CD4-positive, alpha-beta T cell (primary cell): ENCODE measurements at regions not wholly inside any gene's neighbourhood (a gene's known extent, or its start where the extent isn't known, plus 50 kb on each side); places are given as distances from the start of the nearest gene placed in this dataset.

Source experiments
- ATAC-seq: fragments of 200-7000 bp; cut with Tn5 transposase; one replicate; pipeline ENCODE4 v1.10.0; 2022; ENCODE audit warnings: mild to moderate bottlenecking; ENCODE audit not compliant: poor library complexity
- CTCF ChIA-PET: fragments of 350-600 bp; sonication (Branson Sonifier 250); formaldehyde crosslinking; loops from one replicate; lab custom pipeline; 2021; ENCODE audit warnings: antibody characterized with exemption, inconsistent platforms; lab: Charles Lee
- POLR2A ChIA-PET: fragments of 350-600 bp; sonication (Branson Sonifier 250); formaldehyde crosslinking; loops from one replicate; lab custom pipeline; 2021; ENCODE audit warnings: antibody characterized with exemption, inconsistent platforms; lab: Charles Lee
- DNase-seq, 14 experiments: peaks; one replicate each; pipeline ENCODE4 v3.0.0-alpha.2; 2013 to 2020; ENCODE audit warnings: mixed read lengths in 2 of 14
- H3K27ac ChIP-seq, 2 donors: one replicate each; pipeline versions ENCODE4 v1.5.1 to v1.7.0; 2013; ENCODE audit warnings: low read length in 2 of 2, low read depth in 1 of 2, mild to moderate bottlenecking in 1 of 2
- H3K27me3 ChIP-seq, 2 experiments: 1 replicate in 1 of 2; 2 replicates in 1 of 2; pipeline versions ENCODE4 v1.6.1 to v1.7.0; 2013; ENCODE audit warnings: low read length in 2 of 2, control low read depth in 1 of 2, mild to moderate bottlenecking in 1 of 2, moderate library complexity in 1 of 2; ENCODE audit not compliant: insufficient read depth in 2 of 2, control insufficient read depth in 1 of 2
- H3K36me3 ChIP-seq: one replicate; pipeline ENCODE4 v1.6.1; 2013; ENCODE audit warnings: low read length, control low read depth; ENCODE audit not compliant: insufficient read depth
- H3K4me1 ChIP-seq: one replicate; pipeline ENCODE4 v1.6.1; 2013; ENCODE audit warnings: low read length, control low read depth; ENCODE audit not compliant: insufficient read depth
- H3K4me3 ChIP-seq: one replicate; pipeline ENCODE4 v1.5.1; 2013; ENCODE audit warnings: mild to moderate bottlenecking, low read length, moderate library complexity
- H3K9me3 ChIP-seq, 2 experiments: 1 replicate in 1 of 2; 2 replicates in 1 of 2; pipeline versions ENCODE4 v1.6.1 to v1.7.0; 2013; ENCODE audit warnings: low read length in 2 of 2, mild to moderate bottlenecking in 2 of 2, control low read depth in 1 of 2, moderate library complexity in 1 of 2; ENCODE audit not compliant: control insufficient read depth in 1 of 2, insufficient read depth in 1 of 2
- H3K27ac Mint-ChIP-seq: one replicate; pipeline ENCODE4 v1.8.0; 2020; ENCODE audit warnings: mixed read lengths
- H3K27me3 Mint-ChIP-seq: one replicate; pipeline ENCODE4 v1.8.0; 2021; ENCODE audit warnings: mixed read lengths
- H3K36me3 Mint-ChIP-seq: one replicate; pipeline ENCODE4 v1.8.0; 2021; ENCODE audit warnings: low read depth, mixed read lengths
- H3K4me1 Mint-ChIP-seq: one replicate; pipeline ENCODE4 v1.8.0; 2021; ENCODE audit warnings: low read depth, mixed read lengths
- H3K4me3 Mint-ChIP-seq: one replicate; pipeline ENCODE4 v1.8.0; 2020; ENCODE audit warnings: mild to moderate bottlenecking, mixed read lengths
- H3K9me3 Mint-ChIP-seq: one replicate; pipeline ENCODE4 v1.8.0; 2020; ENCODE audit warnings: mixed read lengths
- CTCF ChIP-seq: fragments of 200-600 bp; IDR thresholded peaks from one replicate; pipeline ENCODE4 v1.8.0; 2022; ENCODE audit warnings: antibody characterized with exemption, mild to moderate bottlenecking
- intact Hi-C, 2 experiments: fragments of 100-400 bp; cut with DNase I in 1 of 2; cut with micrococcal nuclease in 1 of 2; formaldehyde crosslinking; loops; one replicate each; pipeline versions ENCODE4 v1.15.1 to v1.9.0; 2023 to 2025; cut with DNase I, micrococcal nuclease

GRCh38 chr20:50438986-50439407 lies 71.2 kb upstream of the PTPN1 start:
- ATAC-seq (no peak), DNase-seq (peak in 2 of 14 experiments; percentile 36 to 62)
- Histone ChIP-seq H3K9me3 (peaks cover 0 to 11% of the 10 kb centered on the region in 2 experiments), H3K27ac (no peak overlapping the region), H3K4me1 (no peaks in the 10 kb centered on the region), H3K27me3 (no peaks in the 10 kb centered on the region), H3K36me3 (no peaks in the 10 kb centered on the region), H3K4me3 (no peak overlapping the region)
- Mint-ChIP-seq H3K9me3 (no peaks in the 10 kb centered on the region), H3K27me3 (no peaks in the 10 kb centered on the region), H3K36me3 (no peaks in the 10 kb centered on the region), H3K4me1 (no peaks in the 10 kb centered on the region), H3K27ac (no peak overlapping the region), H3K4me3 (no peak overlapping the region)
- intact Hi-C loops, result loop anchor here in 1 of 2 experiments (10.0 kb wide), 1 partner anchor 54 kb away; no protein-coding TSS in a partner anchor
- ChIA-PET POLR2A (no interaction called here), CTCF (no interaction called here)
- TF ChIP-seq CTCF, result no peak

- no peaks in the 10 kb centered on the region for H3K36me3 Mint-ChIP-seq
- H3K4me1 Mint-ChIP-seq, result no peaks in the 10 kb centered on the region
- no peak overlapping the region for H3K4me3 Mint-ChIP-seq
- ChIA-PET POLR2A (no interaction called here), CTCF (no interaction called here)
- H3K4me1 ChIP-seq, result no peaks in the 10 kb centered on the region
- H3K27me3 Mint-ChIP-seq, result no peaks in the 10 kb centered on the region
- no peaks in the 10 kb centered on the region for H3K9me3 Mint-ChIP-seq
- intact Hi-C loops, result loop anchor here in 1 of 2 experiments (10.0 kb wide), 1 partner anchor 55 kb away; no protein-coding TSS in a partner anchor
- DNase-seq (no peak), ATAC-seq (no peak)
- H3K36me3 ChIP-seq, result no peaks in the 10 kb centered on the region
- H3K4me3 ChIP-seq, result no peak overlapping the region
- TF ChIP-seq CTCF, result no peak
- peaks cover 0 to 11% of the 10 kb centered on the region in 2 experiments for H3K9me3 ChIP-seq
- H3K27ac Mint-ChIP-seq, result no peak overlapping the region
- H3K27ac ChIP-seq, result no peak overlapping the region
- H3K27me3 ChIP-seq, result no peaks in the 10 kb centered on the region
These were observed 70.4 kb upstream of the PTPN1 start for GRCh38 chr20:50439539-50440453.

GRCh38 chr20:50442512-50442911 lies 67.7 kb upstream of the PTPN1 start:
- CTCF ChIA-PET, result no interaction called here
- intact Hi-C loops, result no loop called here
- Mint-ChIP-seq H3K27me3 (no peaks in the 10 kb centered on the region), H3K4me3 (no peak overlapping the region), H3K36me3 (no peaks in the 10 kb centered on the region), H3K9me3 (no peaks in the 10 kb centered on the region), H3K27ac (no peak overlapping the region), H3K4me1 (no peaks in the 10 kb centered on the region)
- H3K36me3 ChIP-seq, result no peaks in the 10 kb centered on the region
- H3K27ac ChIP-seq, result no peak overlapping the region
- no peaks in the 10 kb centered on the region for H3K4me1 ChIP-seq
- no peaks in the 10 kb centered on the region for H3K27me3 ChIP-seq
- DNase-seq (no peak), ATAC-seq (no peak)
- peaks cover 0 to 4% of the 10 kb centered on the region in 2 experiments for H3K9me3 ChIP-seq
- H3K4me3 ChIP-seq, result no peak overlapping the region
- TF ChIP-seq CTCF, result no peak
- POLR2A ChIA-PET, result no interaction called here
